Upper lobe of left lung (tissue), 6 donors: ENCODE measurements at regions not wholly inside any gene's neighbourhood (a gene's known extent, or its start where the extent isn't known, plus 50 kb on each side); places are given as distances from the start of the nearest gene placed in this dataset.
A peak's percentile ranks its signal among the peaks of the same experiment; 100 is the strongest.

Source experiments
- ATAC-seq, 2 donors: fragments of 200-7000 bp; cut with Tn5 transposase; one replicate each; pipeline ENCODE4 v1.9.1; 2022; ENCODE audit warnings: mild to moderate bottlenecking in 2 of 2, moderate library complexity in 2 of 2; ENCODE audit not compliant: low FRiP score in 2 of 2
- DNase-seq, 2 donors: peaks; one replicate each; pipeline ENCODE4 v3.0.0-alpha.2; 2019 to 2020
- H3K27ac ChIP-seq, 4 donors: fragments of 200-600 bp; sonication (generic); one replicate each; pipeline ENCODE4 v1.5.1; 2016 to 2019
- H3K27me3 ChIP-seq, 4 donors: fragments of 200-600 bp; sonication (generic); one replicate each; pipeline ENCODE4 v1.5.1; 2017 to 2019
- H3K36me3 ChIP-seq, 4 donors: fragments of 200-600 bp; sonication (generic); one replicate each; pipeline ENCODE4 v1.5.1; 2016 to 2019
- H3K4me1 ChIP-seq, 4 donors: fragments of 200-600 bp; sonication (generic); one replicate each; pipeline ENCODE4 v1.5.1; 2018 to 2019
- H3K4me3 ChIP-seq, 4 donors: fragments of 200-600 bp; sonication (generic); one replicate each; pipeline ENCODE4 v1.5.1; 2017 to 2019; ENCODE audit warnings: mild to moderate bottlenecking in 2 of 4, moderate library complexity in 1 of 4
- H3K9me3 ChIP-seq, 4 donors: fragments of 200-600 bp; sonication (generic); one replicate each; pipeline ENCODE4 v1.5.1; 2018 to 2019
- EP300 ChIP-seq, 4 donors: sonication (generic); formaldehyde crosslinking; IDR thresholded peaks; one replicate each; pipeline ENCODE4 v1.5.1; 2017; ENCODE audit warnings: antibody characterized with exemption in 4 of 4, control low read depth in 2 of 4
- POLR2A ChIP-seq, 4 donors: fragments of 450-650 bp; IDR thresholded peaks; one replicate each; pipeline ENCODE4 v1.5.1; 2016 to 2017; ENCODE audit warnings: antibody characterized with exemption in 4 of 4, mild to moderate bottlenecking in 2 of 4
- POLR2AphosphoS5 ChIP-seq, 2 donors: sonication (generic); formaldehyde crosslinking; IDR thresholded peaks; one replicate each; pipeline ENCODE4 v1.5.1; 2017; ENCODE audit warnings: antibody characterized with exemption in 2 of 2
- WGBS, 2 donors: methylation state at CpG; one replicate each; pipeline ENCODE4 v1.1.5; 2017 to 2018; 5-methylcytosine and 5-hydroxymethylcytosine counted together
- TF ChIP-seq, protein P1 (sequence below), 6 experiments: fragments of 450-650 bp in 4 of 6; fragments of 200-600 bp in 2 of 6; sonication (generic) in 2 of 6; IDR thresholded peaks; one replicate each; pipeline ENCODE4 v1.5.1; 2016 to 2019; ENCODE audit warnings: antibody characterized with exemption in 6 of 6
- donor health status: DM: no; HTN: no; CAD: no; lungs with moderate emphysema.
- donor health status: DM: no; HTN: yes; CAD: no; lungs with severe emphysema.

GRCh38 chr4:78689700-78690323, 86.3 kb upstream of the BMP2K start:
- no peak for TF ChIP-seq POLR2A (IDR thresholded peaks at IDR 0.05)
- TF ChIP-seq EP300 (IDR thresholded peaks at IDR 0.05), result no peak
- TF ChIP-seq, protein P1, sequence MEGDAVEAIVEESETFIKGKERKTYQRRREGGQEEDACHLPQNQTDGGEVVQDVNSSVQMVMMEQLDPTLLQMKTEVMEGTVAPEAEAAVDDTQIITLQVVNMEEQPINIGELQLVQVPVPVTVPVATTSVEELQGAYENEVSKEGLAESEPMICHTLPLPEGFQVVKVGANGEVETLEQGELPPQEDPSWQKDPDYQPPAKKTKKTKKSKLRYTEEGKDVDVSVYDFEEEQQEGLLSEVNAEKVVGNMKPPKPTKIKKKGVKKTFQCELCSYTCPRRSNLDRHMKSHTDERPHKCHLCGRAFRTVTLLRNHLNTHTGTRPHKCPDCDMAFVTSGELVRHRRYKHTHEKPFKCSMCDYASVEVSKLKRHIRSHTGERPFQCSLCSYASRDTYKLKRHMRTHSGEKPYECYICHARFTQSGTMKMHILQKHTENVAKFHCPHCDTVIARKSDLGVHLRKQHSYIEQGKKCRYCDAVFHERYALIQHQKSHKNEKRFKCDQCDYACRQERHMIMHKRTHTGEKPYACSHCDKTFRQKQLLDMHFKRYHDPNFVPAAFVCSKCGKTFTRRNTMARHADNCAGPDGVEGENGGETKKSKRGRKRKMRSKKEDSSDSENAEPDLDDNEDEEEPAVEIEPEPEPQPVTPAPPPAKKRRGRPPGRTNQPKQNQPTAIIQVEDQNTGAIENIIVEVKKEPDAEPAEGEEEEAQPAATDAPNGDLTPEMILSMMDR (IDR thresholded peaks at IDR 0.05), result no peak
- TF ChIP-seq POLR2AphosphoS5 (IDR thresholded peaks at IDR 0.05), result no peak
- DNase-seq, result peak in 1 of 2 donors; percentile 6
- Histone ChIP-seq H3K4me1 (no peaks in the 10 kb centered on the region), H3K4me3 (no peak overlapping the region), H3K36me3 (no peaks in the 10 kb centered on the region), H3K9me3 (no peaks in the 10 kb centered on the region), H3K27me3 (no peaks in the 10 kb centered on the region), H3K27ac (no peak overlapping the region)
- WGBS, 2 donors, result 92 to 94% methylated on average over 11 of the region's 11 CpGs
- no peak for ATAC-seq

- 86 to 92% methylated on average over 2 of the region's 2 CpGs for WGBS, 2 donors
- Histone ChIP-seq H3K4me3 (no peak overlapping the region), H3K9me3 (no peaks in the 10 kb centered on the region), H3K4me1 (no peaks in the 10 kb centered on the region), H3K36me3 (no peaks in the 10 kb centered on the region), H3K27me3 (no peaks in the 10 kb centered on the region), H3K27ac (no peak overlapping the region)
- DNase-seq (no peak), ATAC-seq (peak in 1 of 2 donors; percentile 50)
- no peak for TF ChIP-seq POLR2A (IDR thresholded peaks at IDR 0.05)
- TF ChIP-seq EP300 (IDR thresholded peaks at IDR 0.05), result no peak
- no peak for TF ChIP-seq POLR2AphosphoS5 (IDR thresholded peaks at IDR 0.05)
- TF ChIP-seq, protein P1 (IDR thresholded peaks at IDR 0.05), result no peak
Measured at GRCh38 chr4:78691334-78691754, 84.8 kb upstream of the BMP2K start.

DNA sequence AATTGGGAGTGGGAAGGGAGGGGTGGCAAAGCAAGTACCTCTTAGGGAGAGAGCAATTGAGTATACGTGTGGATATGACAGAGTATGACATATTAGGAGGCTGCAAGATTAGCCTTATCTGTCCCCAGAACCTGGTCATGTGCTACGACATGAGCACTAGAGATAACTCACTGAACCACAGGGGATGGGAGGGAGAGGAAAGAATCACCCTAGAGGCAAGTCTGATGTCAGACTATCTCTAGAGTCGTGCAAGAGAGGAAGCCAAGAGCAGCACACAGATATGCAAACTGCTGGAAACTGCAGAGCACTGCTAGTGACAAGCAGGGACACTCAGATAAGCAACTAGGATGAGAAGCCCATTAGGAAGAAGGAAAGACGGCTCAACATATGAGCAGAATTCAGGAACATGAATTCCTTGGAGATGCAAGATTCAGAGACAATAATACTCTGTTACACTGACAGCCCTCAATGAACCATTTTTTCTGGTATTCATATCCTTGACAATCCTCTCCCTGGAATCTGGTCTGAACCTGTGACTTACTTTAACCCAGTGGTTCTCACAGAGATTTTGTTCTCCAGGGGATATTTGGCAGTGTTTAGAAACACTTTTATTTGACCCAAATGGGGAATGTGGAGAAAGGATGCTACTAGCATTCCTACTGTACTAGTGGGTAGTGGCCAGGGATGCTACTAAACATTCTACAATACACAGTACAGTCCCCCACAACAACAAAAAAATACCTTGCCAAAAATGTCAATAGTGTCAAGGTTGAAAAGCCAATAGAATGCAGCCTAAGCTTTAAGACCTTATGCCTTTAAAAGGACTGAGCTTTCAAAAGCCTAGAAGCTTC, 84.0 kb upstream of the BMP2K start:
- 40 to 51% methylated on average over 4 of the region's 4 CpGs for WGBS, 2 donors
- Histone ChIP-seq H3K9me3 (no peaks in the 10 kb centered on the region), H3K27me3 (no peaks in the 10 kb centered on the region), H3K27ac (no peak overlapping the region), H3K4me1 (no peaks in the 10 kb centered on the region), H3K4me3 (no peak overlapping the region), H3K36me3 (no peaks in the 10 kb centered on the region)
- TF ChIP-seq POLR2A (IDR thresholded peaks at IDR 0.05), result no peak
- TF ChIP-seq, protein P1 (IDR thresholded peaks at IDR 0.05), result no peak
- no peak for TF ChIP-seq EP300 (IDR thresholded peaks at IDR 0.05)
- TF ChIP-seq POLR2AphosphoS5 (IDR thresholded peaks at IDR 0.05), result no peak
- DNase-seq (no peak), ATAC-seq (peak; percentile 29 to 64)

- Histone ChIP-seq H3K36me3 (no peaks in the 10 kb centered on the region), H3K27ac (no peak overlapping the region), H3K9me3 (no peaks in the 10 kb centered on the region), H3K27me3 (no peaks in the 10 kb centered on the region), H3K4me3 (no peak overlapping the region), H3K4me1 (no peaks in the 10 kb centered on the region)
- no peak for DNase-seq
- TF ChIP-seq POLR2A (IDR thresholded peaks at IDR 0.05), result no peak
- TF ChIP-seq, protein P1 (IDR thresholded peaks at IDR 0.05), result no peak
- no peak for TF ChIP-seq EP300 (IDR thresholded peaks at IDR 0.05)
- no peak for TF ChIP-seq POLR2AphosphoS5 (IDR thresholded peaks at IDR 0.05)
- 79 to 91% methylated on average over 4 of the region's 4 CpGs for WGBS, 2 donors
- ATAC-seq, result peak in 1 of 2 donors; percentile 19
Measured at GRCh38 chr4:78692822-78693170, 83.4 kb upstream of the BMP2K start.
